ENCODE measurements at regions not wholly inside any gene's neighbourhood (a gene's known extent, or its start where the extent isn't known, plus 50 kb on each side); places are given as distances from the start of the nearest gene placed in this dataset.
"Not testable (repeated sequence)": the region's sequence is repeated elsewhere in the genome, so short reads cannot be mapped to it uniquely, and the experiment has no call there.

GRCh38 chr3:177713928-177714900 lies 516.9 kb upstream of the TBL1XR1 start:
- no peak for DNase-seq (ENCODE audit: insufficient read length, low spot score)
- FAIRE-seq = no peak
- TF ChIP-seq PAX5 (IDR thresholded peaks at IDR 0.05; ENCODE audit: insufficient read depth, low read length, severe bottlenecking) (no peak), SPI1 (IDR thresholded peaks at IDR 0.05; ENCODE audit: low read depth, low read length) (no peak), POU2F2 (IDR thresholded peaks at IDR 0.05; ENCODE audit: low read depth, low read length) (no peak), POLR2AphosphoS5 (IDR thresholded peaks at IDR 0.05; ENCODE audit: low read depth, low read length) (no peak), POLR2A (IDR thresholded peaks at IDR 0.05; ENCODE audit: low read depth, low read length) (no peak), TAF1 (IDR thresholded peaks at IDR 0.05; ENCODE audit: low read depth, low read length) (no peak)

- DNase-seq (ENCODE audit: insufficient read length, low spot score) (no peak), FAIRE-seq (no peak)
- TF ChIP-seq POLR2AphosphoS5 (IDR thresholded peaks at IDR 0.05; ENCODE audit: low read depth, low read length) = no peak
- TF ChIP-seq SPI1 (IDR thresholded peaks at IDR 0.05; ENCODE audit: low read depth, low read length) = no peak
- TF ChIP-seq PAX5 (IDR thresholded peaks at IDR 0.05; ENCODE audit: insufficient read depth, low read length, severe bottlenecking) = no peak
- TF ChIP-seq TAF1 (IDR thresholded peaks at IDR 0.05; ENCODE audit: low read depth, low read length) = no peak
- no peak for TF ChIP-seq POU2F2 (IDR thresholded peaks at IDR 0.05; ENCODE audit: low read depth, low read length)
- TF ChIP-seq POLR2A (IDR thresholded peaks at IDR 0.05; ENCODE audit: low read depth, low read length) = no peak
Measured at GRCh38 chr3:177714945-177715344, 517.7 kb upstream of the TBL1XR1 start.

- FAIRE-seq = no peak
- DNase-seq (ENCODE audit: insufficient read length, low spot score) = no peak
- TF ChIP-seq SPI1 (IDR thresholded peaks at IDR 0.05; ENCODE audit: low read depth, low read length) (no peak), TAF1 (IDR thresholded peaks at IDR 0.05; ENCODE audit: low read depth, low read length) (no peak), POLR2A (IDR thresholded peaks at IDR 0.05; ENCODE audit: low read depth, low read length) (no peak), PAX5 (IDR thresholded peaks at IDR 0.05; ENCODE audit: insufficient read depth, low read length, severe bottlenecking) (no peak), POLR2AphosphoS5 (IDR thresholded peaks at IDR 0.05; ENCODE audit: low read depth, low read length) (no peak), POU2F2 (IDR thresholded peaks at IDR 0.05; ENCODE audit: low read depth, low read length) (no peak)
Measured at GRCh38 chr3:177715980-177716379, 518.7 kb upstream of the TBL1XR1 start.

GRCh38 chr3:177720927-177721326 lies 523.6 kb upstream of the TBL1XR1 start:
- not testable (repeated sequence) for DNase-seq (ENCODE audit: insufficient read length, low spot score); FAIRE-seq

- FAIRE-seq (no peak), DNase-seq (ENCODE audit: insufficient read length, low spot score) (no peak)
- no peak for TF ChIP-seq SPI1 (IDR thresholded peaks at IDR 0.05; ENCODE audit: low read depth, low read length)
Measured at GRCh38 chr3:177721864-177722785, 524.8 kb upstream of the TBL1XR1 start.

- FAIRE-seq (no peak), DNase-seq (ENCODE audit: insufficient read length, low spot score) (no peak)
- TF ChIP-seq PAX5 (IDR thresholded peaks at IDR 0.05; ENCODE audit: insufficient read depth, low read length, severe bottlenecking) (no peak), SPI1 (IDR thresholded peaks at IDR 0.05; ENCODE audit: low read depth, low read length) (no peak), POLR2AphosphoS5 (IDR thresholded peaks at IDR 0.05; ENCODE audit: low read depth, low read length) (no peak), TAF1 (IDR thresholded peaks at IDR 0.05; ENCODE audit: low read depth, low read length) (no peak), POU2F2 (IDR thresholded peaks at IDR 0.05; ENCODE audit: low read depth, low read length) (no peak)
Measured at GRCh38 chr3:177724020-177724638, 526.8 kb upstream of the TBL1XR1 start.

GRCh38 chr3:177725165-177725564 lies 527.9 kb upstream of the TBL1XR1 start:
- DNase-seq (ENCODE audit: insufficient read length, low spot score) (no peak), FAIRE-seq (no peak)
- TF ChIP-seq PAX5 (IDR thresholded peaks at IDR 0.05; ENCODE audit: insufficient read depth, low read length, severe bottlenecking) = no peak
- TF ChIP-seq POLR2A (IDR thresholded peaks at IDR 0.05; ENCODE audit: low read depth, low read length) = no peak
- TF ChIP-seq POU2F2 (IDR thresholded peaks at IDR 0.05; ENCODE audit: low read depth, low read length) = no peak

GRCh38 chr3:177726807-177727206 lies 529.5 kb upstream of the TBL1XR1 start:
- TF ChIP-seq SPI1 (IDR thresholded peaks at IDR 0.05; ENCODE audit: low read depth, low read length) = no peak
- no peak for TF ChIP-seq POLR2AphosphoS5 (IDR thresholded peaks at IDR 0.05; ENCODE audit: low read depth, low read length)
- no peak for TF ChIP-seq POU2F2 (IDR thresholded peaks at IDR 0.05; ENCODE audit: low read depth, low read length)
- TF ChIP-seq PAX5 (IDR thresholded peaks at IDR 0.05; ENCODE audit: insufficient read depth, low read length, severe bottlenecking) = no peak
- TF ChIP-seq TAF1 (IDR thresholded peaks at IDR 0.05; ENCODE audit: low read depth, low read length) = no peak
- TF ChIP-seq POLR2A (IDR thresholded peaks at IDR 0.05; ENCODE audit: low read depth, low read length) = no peak
- FAIRE-seq = no peak

GRCh38 chr3:177729956-177730681 lies 532.8 kb upstream of the TBL1XR1 start:
- TF ChIP-seq POU2F2 (IDR thresholded peaks at IDR 0.05; ENCODE audit: low read depth, low read length) (no peak), PAX5 (IDR thresholded peaks at IDR 0.05; ENCODE audit: insufficient read depth, low read length, severe bottlenecking) (no peak), SPI1 (IDR thresholded peaks at IDR 0.05; ENCODE audit: low read depth, low read length) (no peak), POLR2AphosphoS5 (IDR thresholded peaks at IDR 0.05; ENCODE audit: low read depth, low read length) (no peak), POLR2A (IDR thresholded peaks at IDR 0.05; ENCODE audit: low read depth, low read length) (no peak), TAF1 (IDR thresholded peaks at IDR 0.05; ENCODE audit: low read depth, low read length) (no peak)
- DNase-seq (ENCODE audit: insufficient read length, low spot score) = no peak
- no peak for FAIRE-seq

More at GRCh38 chr3:177726807-177727206, 529.5 kb upstream of the TBL1XR1 start:
- DNase-seq (ENCODE audit: insufficient read length, low spot score) = no peak

All from GM12891 (cell line).